ENCODE measurements at regions not wholly inside any gene's neighbourhood (a gene's known extent, or its start where the extent isn't known, plus 50 kb on each side); places are given as distances from the start of the nearest gene placed in this dataset.
A peak's percentile ranks its signal among the peaks of the same experiment; 100 is the strongest.

GRCh38 chr9:91038483-91039124 lies 237.0 kb downstream of the SYK start:
- intact Hi-C loops (cut with DNase I), result loop anchor here (5.0 to 10.0 kb wide), 2 partner anchors 394 to 396 kb away; no protein-coding TSS in a partner anchor
- no peaks in the 10 kb centered on the region for H3K27me3 ChIP-seq
- peak in 1 of 7 donors; percentile 43 for DNase-seq
- H3K9me3 ChIP-seq (replicated peaks in 1 of 3), result no peaks in the 10 kb centered on the region
- H3K4me3 ChIP-seq, result no peak overlapping the region
- H3K4me1 ChIP-seq (replicated peaks in 1 of 2), result peaks cover 7 to 17% of the 10 kb centered on the region in 2 donors
- no peak for TF ChIP-seq CTCF (IDR thresholded peaks at IDR 0.05)
- no peak for TF ChIP-seq POLR2A (IDR thresholded peaks at IDR 0.05)
- H3K27ac ChIP-seq, result peak overlapping the region in 2 of 5 donors; percentile 73 to 79
- 89 to 94% (median 93%) methylated on average over 8 to 10 of the region's 10 CpGs for WGBS, 4 donors
- H3K36me3 ChIP-seq (replicated peaks in 1 of 2), result no peaks in the 10 kb centered on the region

DNA sequence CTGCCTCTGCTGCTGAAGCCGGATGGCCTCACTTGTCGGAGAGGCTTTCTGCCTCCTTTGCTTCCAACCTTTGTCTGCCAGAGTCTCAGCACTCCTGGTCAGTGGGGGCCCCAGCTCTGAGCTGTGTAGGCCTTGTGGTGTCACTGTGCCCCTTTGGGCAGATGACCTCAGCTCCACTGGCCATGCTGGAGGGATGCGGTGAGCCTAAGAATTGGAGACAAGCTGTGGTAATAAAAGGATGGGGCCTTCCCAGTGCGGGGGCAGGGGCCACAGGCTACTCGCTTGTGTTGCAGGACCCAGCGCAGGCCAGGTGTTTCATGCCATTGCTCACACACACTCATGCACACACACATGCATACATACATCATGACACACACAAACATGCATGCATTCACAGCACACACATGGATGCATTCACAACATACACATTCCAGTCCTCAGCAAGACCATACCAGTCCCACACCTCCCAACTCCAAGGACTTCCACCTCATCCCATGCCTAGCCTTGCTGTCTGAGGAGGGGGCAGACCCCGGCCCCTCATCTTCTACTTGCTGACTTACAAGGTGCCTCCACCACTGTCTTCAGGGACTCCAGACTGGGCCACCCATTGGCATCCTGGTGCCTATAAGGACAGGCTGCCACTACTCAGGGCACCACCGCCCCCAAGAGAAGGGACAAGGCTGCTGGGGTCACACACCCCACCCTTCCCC lies 237.7 kb downstream of the SYK start:
- WGBS, 4 donors, result 93 to 100% (median 93%) methylated on average over 5 to 8 of the region's 8 CpGs
- no peaks in the 10 kb centered on the region for H3K9me3 ChIP-seq (replicated peaks in 1 of 3)
- no peak for TF ChIP-seq POLR2A (IDR thresholded peaks at IDR 0.05)
- TF ChIP-seq CTCF (IDR thresholded peaks at IDR 0.05), result no peak
- no peak overlapping the region for H3K4me3 ChIP-seq
- no peaks in the 10 kb centered on the region for H3K27me3 ChIP-seq
- DNase-seq, result peak in 1 of 7 donors; percentile 41
- H3K4me1 ChIP-seq (replicated peaks in 1 of 2), result peaks cover 7 to 17% of the 10 kb centered on the region in 2 donors
- H3K27ac ChIP-seq, result no peak overlapping the region
- H3K36me3 ChIP-seq (replicated peaks in 1 of 2), result no peaks in the 10 kb centered on the region
- intact Hi-C loops (cut with DNase I), result loop anchor here (5.0 to 10.0 kb wide), 2 partner anchors 393 to 396 kb away; no protein-coding TSS in a partner anchor

DNA sequence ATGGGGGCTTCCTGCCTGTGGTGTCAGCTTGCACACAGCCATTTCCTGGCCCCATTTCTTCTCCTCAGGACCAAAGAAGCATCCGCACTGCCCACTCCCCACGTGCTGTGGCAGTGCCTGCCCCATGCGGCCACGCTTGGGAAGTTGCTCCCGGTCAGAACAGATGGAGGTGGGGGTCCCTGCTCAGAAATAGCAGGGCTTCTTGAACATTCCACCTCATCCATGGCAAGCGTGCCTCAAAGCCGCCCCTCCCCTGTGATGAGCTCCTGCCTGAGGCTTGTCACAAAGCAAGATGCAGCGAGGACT lies 238.2 kb downstream of the SYK start:
- Histone ChIP-seq H3K27ac (no peak overlapping the region), H3K4me1 (replicated peaks in 1 of 2) (peaks cover 7 to 17% of the 10 kb centered on the region in 2 donors), H3K4me3 (no peak overlapping the region), H3K9me3 (replicated peaks in 1 of 3) (no peaks in the 10 kb centered on the region), H3K27me3 (no peaks in the 10 kb centered on the region), H3K36me3 (replicated peaks in 1 of 2) (no peaks in the 10 kb centered on the region)
- peak in 1 of 7 donors; percentile 39 for DNase-seq
- intact Hi-C loops (cut with DNase I), result loop anchor here (5.0 to 10.0 kb wide), 2 partner anchors 393 to 395 kb away; no protein-coding TSS in a partner anchor
- 92 to 97% (median 92%) methylated on average over 5 to 8 of the region's 8 CpGs for whole genome bisulfite sequencing, 4 donors
- TF ChIP-seq POLR2A (IDR thresholded peaks at IDR 0.05) (no peak), CTCF (IDR thresholded peaks at IDR 0.05) (no peak)

GRCh38 chr9:91040371-91041215 lies 239.0 kb downstream of the SYK start:
- H3K27ac ChIP-seq, result no peak overlapping the region
- H3K4me1 ChIP-seq (replicated peaks in 1 of 2), result peaks cover 7 to 17% of the 10 kb centered on the region in 2 donors
- DNase-seq, result peak in 1 of 7 donors; percentile 39
- H3K9me3 ChIP-seq (replicated peaks in 1 of 3), result no peaks in the 10 kb centered on the region
- H3K36me3 ChIP-seq (replicated peaks in 1 of 2), result no peaks in the 10 kb centered on the region
- 93 to 97% (median 96%) methylated on average over 14 of the region's 14 CpGs for WGBS, 4 donors
- intact Hi-C loops (cut with DNase I), result no loop called here
- TF ChIP-seq POLR2A (IDR thresholded peaks at IDR 0.05) (no peak), CTCF (IDR thresholded peaks at IDR 0.05) (no peak)
- H3K4me3 ChIP-seq, result no peak overlapping the region
- H3K27me3 ChIP-seq, result no peaks in the 10 kb centered on the region
